HEK293T (cell line): ENCODE measurements at regions not wholly inside any gene's neighbourhood (a gene's known extent, or its start where the extent isn't known, plus 50 kb on each side); places are given as distances from the start of the nearest gene placed in this dataset.

ENCODE experiments used
- FOXK2 ChIP-seq: fragments of 450-650 bp; IDR thresholded peaks from 2 replicates; pipeline ENCODE4 v1.6.1; 2016; ENCODE audit warnings: mild to moderate bottlenecking
- SP1 ChIP-seq: fragments of 450-650 bp; IDR thresholded peaks from 2 replicates; pipeline ENCODE4 v1.6.1; 2017
- ZNF384 ChIP-seq: fragments of 450-650 bp; IDR thresholded peaks from 2 replicates; pipeline ENCODE4 v1.6.1; 2016

GRCh38 chr21:15383588-15383987, 318.8 kb upstream of the NRIP1 start:
- TF ChIP-seq ZNF384 (no peak), FOXK2 (no peak), SP1 (no peak)
